ENCODE measurements at regions not wholly inside any gene's neighbourhood (a gene's known extent, or its start where the extent isn't known, plus 50 kb on each side); places are given as distances from the start of the nearest gene placed in this dataset.

GRCh38 chr11:13826505-13827278 is 135.8 kb upstream of the SPON1 start:
- no peak for TF ChIP-seq CTCF (IDR thresholded peaks at IDR 0.05; ENCODE audit: low read depth, low read length)
- TF ChIP-seq POLR2A (IDR thresholded peaks at IDR 0.05; ENCODE audit: extremely low read depth, insufficient read length): no peak
- TF ChIP-seq MAX (IDR thresholded peaks at IDR 0.05; ENCODE audit: low read depth, low read length): no peak
- no peak for TF ChIP-seq MYC (IDR thresholded peaks at IDR 0.05; ENCODE audit: low read depth, low read length)
